GM18951 (cell line): ENCODE measurements at regions not wholly inside any gene's neighbourhood (a gene's known extent, or its start where the extent isn't known, plus 50 kb on each side); places are given as distances from the start of the nearest gene placed in this dataset.
"Not testable (repeated sequence)": the region's sequence is repeated elsewhere in the genome, so short reads cannot be mapped to it uniquely, and the experiment has no call there.

ENCODE experiments used
- POLR2A ChIP-seq: IDR thresholded peaks from 4 replicates; pipeline ENCODE4 v1.6.1; 2011; ENCODE audit warnings: mild to moderate bottlenecking; ENCODE audit not compliant: insufficient read length, insufficient read depth; ENCODE audit errors: extremely low read depth
- in situ Hi-C: fragments of 300-500 bp; cut with MboI; formaldehyde crosslinking; loops from one replicate; pipeline ENCODE4 v1.12.0; 2022; ENCODE audit warnings: low sequenced_read_pairs, mixed read lengths, inconsistent platforms; ENCODE audit not compliant: unreplicated experiment

GRCh38 chr3:39671600-39671999 lies 137.8 kb upstream of the MYRIP start:
- no peak for TF ChIP-seq POLR2A
- in situ Hi-C loops, result no loop called here

DNA sequence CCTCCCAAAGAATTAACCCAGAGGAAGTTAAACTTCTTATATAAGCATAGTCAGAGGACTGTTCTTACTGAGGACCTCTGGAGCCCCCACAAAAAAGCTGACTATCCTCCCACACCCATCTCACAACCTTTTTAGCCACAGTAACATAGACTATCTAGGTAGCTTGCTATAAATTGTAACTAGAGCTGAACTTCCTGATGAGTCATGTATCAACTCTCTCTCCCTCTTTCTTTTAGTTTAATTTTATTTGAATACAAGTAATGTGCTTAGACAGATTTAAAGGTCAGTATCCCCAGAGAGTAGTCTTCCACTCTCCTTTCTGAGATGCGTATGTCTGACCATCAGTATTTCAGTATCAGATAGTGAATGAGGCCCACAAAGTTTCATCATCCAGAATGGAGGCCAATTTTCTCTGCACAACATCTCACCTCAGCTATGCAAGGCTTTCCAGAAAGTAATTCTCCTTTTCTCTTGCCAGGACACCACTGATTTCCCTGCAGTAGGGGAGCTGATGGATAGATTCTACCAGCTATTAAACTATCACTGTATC lies 104.0 kb upstream of the MYRIP start:
- in situ Hi-C loops, result no loop called here
- no peak for TF ChIP-seq POLR2A

GRCh38 chr3:39707314-39707909 lies 102.0 kb upstream of the MYRIP start:
- no peak for TF ChIP-seq POLR2A
- in situ Hi-C loops, result no loop called here

DNA sequence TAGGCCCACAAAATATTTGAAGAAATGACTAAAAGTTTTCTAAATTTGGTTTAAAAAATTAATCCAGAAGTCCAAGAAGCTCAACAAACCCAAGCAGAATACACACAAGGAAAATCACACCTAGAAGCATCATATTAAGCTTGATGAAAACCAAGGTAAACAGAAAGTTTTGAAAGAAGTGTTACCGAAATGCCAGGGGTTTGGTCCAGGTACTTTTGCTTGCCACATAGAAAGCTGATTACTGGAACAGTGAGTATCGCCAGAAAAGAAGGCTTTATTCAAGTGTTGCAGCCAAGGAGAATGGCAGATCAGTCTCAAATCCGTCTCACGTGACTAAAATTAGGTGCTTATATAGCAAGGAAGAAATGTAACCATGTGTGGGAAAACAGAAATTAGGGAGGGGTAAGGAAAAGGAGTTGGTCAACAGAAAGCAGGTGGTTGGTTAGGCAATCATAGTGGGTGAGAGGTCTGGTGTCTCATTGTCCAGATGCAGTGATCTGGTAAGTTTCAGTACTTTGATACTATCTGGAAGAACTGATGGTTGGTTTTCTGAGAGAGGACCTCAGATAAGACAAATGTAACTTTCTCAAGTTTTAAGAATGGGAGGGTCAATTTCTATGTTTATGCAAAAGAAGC lies 96.9 kb upstream of the MYRIP start:
- in situ Hi-C loops, result loop anchor here (10.0 kb wide), 1 partner anchor 282 kb away; no protein-coding TSS in a partner anchor
- no peak for TF ChIP-seq POLR2A

DNA sequence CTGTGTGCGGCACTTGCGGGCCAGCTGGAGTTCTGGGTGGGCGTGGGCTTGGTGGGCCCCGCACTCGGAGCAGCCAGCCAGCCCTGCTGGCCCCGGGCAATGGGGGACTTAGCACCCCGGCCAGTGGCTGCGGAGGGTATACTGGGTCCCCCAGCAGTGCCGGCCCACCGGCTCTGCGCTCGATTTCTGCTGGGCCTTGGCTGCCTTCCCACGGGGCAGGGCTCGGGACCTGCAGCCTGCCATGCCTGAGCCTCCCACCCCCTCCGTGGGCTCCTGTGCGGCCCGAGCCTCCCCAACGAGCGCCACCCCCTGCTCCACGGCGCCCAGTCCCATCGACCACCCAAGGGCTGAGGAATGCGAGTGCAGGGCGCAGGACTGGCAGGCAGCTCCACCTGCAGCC lies 96.1 kb upstream of the MYRIP start:
- in situ Hi-C loops, result loop anchor here (10.0 kb wide), 1 partner anchor 281 kb away; no protein-coding TSS in a partner anchor

- no peak for TF ChIP-seq POLR2A
Observed at GRCh38 chr3:39716849-39717248, 92.6 kb upstream of the MYRIP start.

GRCh38 chr3:39718674-39719595 lies 90.5 kb upstream of the MYRIP start:
- TF ChIP-seq POLR2A, result no peak
- in situ Hi-C loops, result loop anchor here (10.0 kb wide), 1 partner anchor 276 kb away; no protein-coding TSS in a partner anchor

More at GRCh38 chr3:39716849-39717248, 92.6 kb upstream of the MYRIP start:
- in situ Hi-C loops, result loop anchor here (10.0 kb wide), 1 partner anchor 278 kb away; no protein-coding TSS in a partner anchor

GRCh38 chr3:39721076-39721475 lies 88.3 kb upstream of the MYRIP start:
- TF ChIP-seq POLR2A, result no peak
- in situ Hi-C loops, result no loop called here

- in situ Hi-C loops, result no loop called here
- no peak for TF ChIP-seq POLR2A
Observed at GRCh38 chr3:39724233-39724846, 85.1 kb upstream of the MYRIP start.

DNA sequence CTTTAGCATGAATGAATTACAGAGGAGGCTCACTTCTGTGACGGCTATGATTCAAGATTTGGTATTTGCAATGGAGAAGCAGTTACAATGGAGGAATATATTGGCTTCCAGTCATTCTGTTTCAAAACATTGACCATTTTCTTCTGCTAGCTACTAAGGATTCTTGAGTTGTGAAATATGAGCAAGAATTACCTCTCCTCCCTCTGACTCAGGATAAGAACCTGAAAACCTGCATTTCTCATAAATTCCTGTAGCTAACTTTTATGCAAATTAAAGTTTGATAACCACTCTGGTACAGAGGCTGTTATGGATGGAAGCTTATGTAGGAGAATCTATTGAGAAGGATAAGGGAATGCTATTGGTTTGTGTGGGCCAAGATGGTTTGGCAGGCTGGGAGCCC lies 84.1 kb upstream of the MYRIP start:
- in situ Hi-C loops, result no loop called here
- no peak for TF ChIP-seq POLR2A

GRCh38 chr3:39727415-39727814 lies 82.0 kb upstream of the MYRIP start:
- TF ChIP-seq POLR2A, result no peak
- in situ Hi-C loops, result no loop called here

- no peak for TF ChIP-seq POLR2A
- in situ Hi-C loops, result no loop called here
Observed at GRCh38 chr3:39733804-39734203, 75.6 kb upstream of the MYRIP start.

- in situ Hi-C loops, result not testable (repeated sequence)
Observed at GRCh38 chr3:39739658-39740057, 69.8 kb upstream of the MYRIP start.
